Natural killer cell (primary cell): ENCODE measurements at regions not wholly inside any gene's neighbourhood (a gene's known extent, or its start where the extent isn't known, plus 50 kb on each side); places are given as distances from the start of the nearest gene placed in this dataset.

Source experiments
- ATAC-seq, 3 donors: fragments of 150-1000 bp in 2 of 3; fragments of 200-7000 bp in 1 of 3; cut with Tn5 transposase; 1 replicate in 1 of 3; 2 replicates in 2 of 3; pipeline ENCODE4 v1.10.0; 2021; ENCODE audit warnings: mild to moderate bottlenecking in 2 of 3, moderate library complexity in 2 of 3
- DNase-seq, 2 donors: peaks; one replicate each; pipeline versions ENCODE4 v3.0.0 to v3.0.0-alpha.2; 2013 to 2021; ENCODE audit warnings: mixed read lengths in 1 of 2
- H3K27ac ChIP-seq: one replicate; pipeline ENCODE4 v1.5.1; 2013; ENCODE audit warnings: mild to moderate bottlenecking, low read length
- H3K27me3 ChIP-seq: one replicate; pipeline ENCODE4 v1.6.1; 2013; ENCODE audit warnings: low read length; ENCODE audit not compliant: control insufficient read depth, insufficient read depth
- H3K36me3 ChIP-seq: one replicate; pipeline ENCODE4 v1.6.1; 2013; ENCODE audit warnings: low read length; ENCODE audit not compliant: control insufficient read depth, insufficient read depth
- H3K4me1 ChIP-seq: one replicate; pipeline ENCODE4 v1.6.1; 2013; ENCODE audit warnings: low read length; ENCODE audit not compliant: control insufficient read depth, insufficient read depth
- H3K4me3 ChIP-seq: one replicate; pipeline ENCODE4 v1.5.1; 2013; ENCODE audit warnings: low read length
- H3K9me3 ChIP-seq: one replicate; pipeline ENCODE4 v1.6.1; 2013; ENCODE audit warnings: low read length; ENCODE audit not compliant: control insufficient read depth, insufficient read depth
- H3K27ac Mint-ChIP-seq, 2 donors: one replicate each; pipeline ENCODE4 v1.8.0; 2022; ENCODE audit warnings: mild to moderate bottlenecking in 2 of 2, mixed read lengths in 2 of 2, moderate library complexity in 1 of 2
- H3K27me3 Mint-ChIP-seq, 2 donors: one replicate each; pipeline ENCODE4 v1.8.0; 2022; ENCODE audit warnings: low read depth in 2 of 2, mixed read lengths in 2 of 2
- H3K36me3 Mint-ChIP-seq: one replicate; pipeline ENCODE4 v1.8.0; 2022; ENCODE audit warnings: mixed read lengths
- H3K4me1 Mint-ChIP-seq, 2 donors: one replicate each; pipeline ENCODE4 v1.8.0; 2022; ENCODE audit warnings: mixed read lengths in 2 of 2
- H3K4me3 Mint-ChIP-seq: one replicate; pipeline ENCODE4 v1.8.0; 2022; ENCODE audit warnings: mild to moderate bottlenecking, moderate library complexity, mixed read lengths
- H3K9me3 Mint-ChIP-seq, 2 donors: one replicate each; pipeline ENCODE4 v1.8.0; 2022; ENCODE audit warnings: mixed read lengths in 2 of 2
- WGBS: methylation state at CpG from one replicate; pipeline ENCODE4 v1.1.7; 2013; ENCODE audit warnings: missing lambda C conversion rate; ENCODE audit not compliant: insufficient coverage; 5-methylcytosine and 5-hydroxymethylcytosine counted together
- intact Hi-C: fragments of 100-400 bp; cut with micrococcal nuclease; formaldehyde crosslinking; loops from one replicate; pipeline ENCODE4 v1.14.2; 2022
- TF ChIP-seq, protein P1 (sequence below): fragments of 200-600 bp; IDR thresholded peaks from one replicate; pipeline ENCODE4 v1.8.0; 2022; ENCODE audit warnings: antibody characterized with exemption

DNA sequence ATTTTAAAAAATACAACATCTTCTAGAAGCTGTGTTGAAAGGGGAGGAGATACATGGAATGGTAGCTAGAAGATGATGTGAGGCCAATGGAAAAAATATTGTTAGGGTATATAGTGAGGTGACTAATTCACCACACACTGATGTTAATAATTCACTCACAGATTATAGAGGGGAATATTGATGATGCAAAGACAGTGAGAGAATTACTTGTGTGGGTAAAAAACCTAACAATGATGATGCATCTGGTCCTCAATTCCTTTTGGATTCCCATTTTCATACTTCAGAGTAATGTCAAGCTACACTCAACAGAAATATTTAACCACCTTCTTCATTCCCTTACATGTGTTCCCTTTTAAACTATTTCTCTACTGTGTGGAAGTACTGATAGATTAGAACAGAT, 169.5 kb upstream of the DPYD start:
- intact Hi-C loops: no loop called here
- Histone ChIP-seq H3K27me3 (no peaks in the 10 kb centered on the region), H3K4me1 (no peaks in the 10 kb centered on the region), H3K4me3 (no peak overlapping the region), H3K36me3 (no peaks in the 10 kb centered on the region), H3K9me3 (no peaks in the 10 kb centered on the region), H3K27ac (no peak overlapping the region)
- TF ChIP-seq, protein P1, sequence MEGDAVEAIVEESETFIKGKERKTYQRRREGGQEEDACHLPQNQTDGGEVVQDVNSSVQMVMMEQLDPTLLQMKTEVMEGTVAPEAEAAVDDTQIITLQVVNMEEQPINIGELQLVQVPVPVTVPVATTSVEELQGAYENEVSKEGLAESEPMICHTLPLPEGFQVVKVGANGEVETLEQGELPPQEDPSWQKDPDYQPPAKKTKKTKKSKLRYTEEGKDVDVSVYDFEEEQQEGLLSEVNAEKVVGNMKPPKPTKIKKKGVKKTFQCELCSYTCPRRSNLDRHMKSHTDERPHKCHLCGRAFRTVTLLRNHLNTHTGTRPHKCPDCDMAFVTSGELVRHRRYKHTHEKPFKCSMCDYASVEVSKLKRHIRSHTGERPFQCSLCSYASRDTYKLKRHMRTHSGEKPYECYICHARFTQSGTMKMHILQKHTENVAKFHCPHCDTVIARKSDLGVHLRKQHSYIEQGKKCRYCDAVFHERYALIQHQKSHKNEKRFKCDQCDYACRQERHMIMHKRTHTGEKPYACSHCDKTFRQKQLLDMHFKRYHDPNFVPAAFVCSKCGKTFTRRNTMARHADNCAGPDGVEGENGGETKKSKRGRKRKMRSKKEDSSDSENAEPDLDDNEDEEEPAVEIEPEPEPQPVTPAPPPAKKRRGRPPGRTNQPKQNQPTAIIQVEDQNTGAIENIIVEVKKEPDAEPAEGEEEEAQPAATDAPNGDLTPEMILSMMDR: no peak
- Mint-ChIP-seq H3K9me3 (no peaks in the 10 kb centered on the region), H3K4me1 (no peaks in the 10 kb centered on the region), H3K27me3 (peaks cover 0 to under 1% of the 10 kb centered on the region in 2 donors), H3K4me3 (no peak overlapping the region), H3K27ac (no peak overlapping the region), H3K36me3 (no peaks in the 10 kb centered on the region)
- DNase-seq (no peak), ATAC-seq (no peak)

DNA sequence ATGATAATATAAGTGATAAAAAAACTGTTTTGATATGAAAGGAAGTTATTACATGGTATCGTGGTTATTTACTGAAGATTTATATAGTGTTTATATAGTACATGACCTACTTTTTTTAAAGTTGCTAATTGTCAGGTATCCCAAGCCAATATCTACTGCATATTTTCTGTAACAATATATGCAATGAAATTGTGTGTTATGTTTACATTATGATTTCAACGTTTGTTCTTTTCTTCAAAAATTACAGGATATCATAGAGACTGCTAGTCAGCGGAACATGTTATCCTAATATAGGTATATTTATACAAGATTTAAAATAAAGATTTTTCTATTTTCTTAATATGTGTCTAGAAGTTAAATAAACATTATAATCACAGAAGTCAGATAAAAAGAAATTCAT, 167.5 kb upstream of the DPYD start:
- H3K4me1 ChIP-seq: no peaks in the 10 kb centered on the region
- H3K4me3 ChIP-seq: no peak overlapping the region
- ATAC-seq (no peak), DNase-seq (no peak)
- H3K27ac Mint-ChIP-seq: no peak overlapping the region
- TF ChIP-seq, protein P1: no peak
- no peaks in the 10 kb centered on the region for H3K4me1 Mint-ChIP-seq
- no peak overlapping the region for H3K4me3 Mint-ChIP-seq
- H3K36me3 Mint-ChIP-seq: no peaks in the 10 kb centered on the region
- no peak overlapping the region for H3K27ac ChIP-seq
- peaks cover 6 to 17% of the 10 kb centered on the region in 2 donors for H3K27me3 Mint-ChIP-seq
- intact Hi-C loops: no loop called here
- WGBS: no CpG with 5 or more reads among the region's 3 CpGs
- H3K9me3 ChIP-seq: no peaks in the 10 kb centered on the region
- no peaks in the 10 kb centered on the region for H3K36me3 ChIP-seq
- H3K27me3 ChIP-seq: no peaks in the 10 kb centered on the region
- H3K9me3 Mint-ChIP-seq: no peaks in the 10 kb centered on the region

DNA sequence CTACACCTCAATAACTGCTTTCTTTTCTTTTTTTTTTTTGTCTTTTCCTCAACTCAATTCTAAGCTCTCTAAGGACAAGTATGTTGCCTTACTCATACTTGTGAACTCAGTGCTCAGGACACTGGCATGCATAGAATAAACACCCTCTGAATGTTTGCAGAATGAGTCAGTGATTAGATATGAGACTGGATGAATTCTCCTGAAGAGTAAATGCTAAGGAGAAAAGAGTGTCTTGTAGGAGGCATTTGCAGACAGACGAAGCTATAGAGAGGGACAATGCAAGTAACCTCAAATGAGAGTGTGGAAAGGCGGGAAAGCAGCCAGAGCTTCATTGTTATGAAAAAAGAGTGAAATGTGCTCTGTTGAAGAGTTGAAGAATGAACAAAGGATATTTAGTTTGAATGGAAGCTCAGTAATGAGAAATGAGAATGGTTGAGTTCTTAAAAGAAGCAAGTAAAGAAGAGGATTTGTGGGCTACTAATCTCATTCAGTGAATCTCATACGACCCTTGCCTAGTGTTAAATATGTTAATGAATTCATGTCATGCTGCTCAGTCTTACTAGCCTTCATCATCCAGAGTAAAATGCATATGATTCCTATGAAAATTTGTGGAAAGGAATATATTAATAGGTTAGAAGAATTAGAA, 166.1 kb upstream of the DPYD start:
- no peak overlapping the region for H3K4me3 Mint-ChIP-seq
- 88% methylated on average over 3 of the region's 3 CpGs for WGBS
- ATAC-seq (no peak), DNase-seq (no peak)
- H3K4me3 ChIP-seq: no peak overlapping the region
- no peaks in the 10 kb centered on the region for H3K4me1 Mint-ChIP-seq
- H3K9me3 ChIP-seq: no peaks in the 10 kb centered on the region
- H3K36me3 ChIP-seq: no peaks in the 10 kb centered on the region
- no peaks in the 10 kb centered on the region for H3K27me3 ChIP-seq
- TF ChIP-seq, protein P1: no peak
- H3K36me3 Mint-ChIP-seq: no peaks in the 10 kb centered on the region
- H3K4me1 ChIP-seq: no peaks in the 10 kb centered on the region
- H3K9me3 Mint-ChIP-seq: no peaks in the 10 kb centered on the region
- no peak overlapping the region for H3K27ac ChIP-seq
- peaks cover 6 to 17% of the 10 kb centered on the region in 2 donors for H3K27me3 Mint-ChIP-seq
- intact Hi-C loops: no loop called here
- H3K27ac Mint-ChIP-seq: no peak overlapping the region

DNA sequence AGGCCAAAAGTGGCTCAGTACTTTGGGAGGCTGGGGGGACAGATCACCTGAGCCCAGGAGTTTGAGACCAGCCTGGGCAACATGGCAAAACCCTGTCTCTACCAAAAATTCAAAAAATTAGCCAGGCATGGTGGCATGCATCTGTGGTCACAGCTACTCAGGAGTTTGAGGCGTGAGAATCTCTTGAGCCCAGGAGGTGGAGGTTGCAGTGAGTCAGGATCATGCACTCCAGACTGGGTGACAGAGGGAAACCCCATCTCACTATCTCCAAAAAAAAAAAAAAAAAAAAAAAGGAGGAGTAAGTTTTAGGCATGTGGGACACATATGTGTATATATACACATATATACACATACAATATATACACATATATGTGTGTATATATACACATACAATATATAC, 165.3 kb upstream of the DPYD start:
- no peaks in the 10 kb centered on the region for H3K36me3 ChIP-seq
- WGBS: 80% methylated on average over 1 of the region's 1 CpG
- H3K9me3 ChIP-seq: no peaks in the 10 kb centered on the region
- Mint-ChIP-seq H3K9me3 (no peaks in the 10 kb centered on the region), H3K4me3 (no peak overlapping the region), H3K36me3 (no peaks in the 10 kb centered on the region), H3K27ac (no peak overlapping the region), H3K27me3 (peaks cover 9 to 17% of the 10 kb centered on the region in 2 donors), H3K4me1 (no peaks in the 10 kb centered on the region)
- TF ChIP-seq, protein P1: no peak
- no peak overlapping the region for H3K4me3 ChIP-seq
- ATAC-seq (no peak), DNase-seq (no peak)
- H3K27me3 ChIP-seq: no peaks in the 10 kb centered on the region
- no peaks in the 10 kb centered on the region for H3K4me1 ChIP-seq
- H3K27ac ChIP-seq: no peak overlapping the region
- intact Hi-C loops: no loop called here
